Panc1 (cell line): ENCODE measurements at regions not wholly inside any gene's neighbourhood (a gene's known extent, or its start where the extent isn't known, plus 50 kb on each side); places are given as distances from the start of the nearest gene placed in this dataset.

Source experiments
- CTCF ChIP-seq: fragments of 450-650 bp; IDR thresholded peaks from 2 replicates; pipeline ENCODE4 v1.5.1; 2017; ENCODE audit warnings: mild to moderate bottlenecking
- POLR2AphosphoS5 ChIP-seq: IDR thresholded peaks from 2 replicates; pipeline ENCODE4 v1.6.1; 2012; ENCODE audit warnings: mild to moderate bottlenecking, low read depth, low read length, moderate library complexity
- SIN3A ChIP-seq: IDR thresholded peaks from 2 replicates; pipeline ENCODE4 v1.6.1; 2012; ENCODE audit warnings: low read depth, mild to moderate bottlenecking, low read length, moderate library complexity, borderline replicate concordance; ENCODE audit not compliant: insufficient read depth
- TCF7L2 ChIP-seq: IDR thresholded peaks from 2 replicates; pipeline ENCODE4 v1.6.1; 2011; ENCODE audit warnings: mild to moderate bottlenecking, low read depth, low read length, inconsistent platforms

GRCh38 chr2:16019617-16020351 is 79.4 kb downstream of the MYCN start:
- TF ChIP-seq CTCF = no peak
- TF ChIP-seq TCF7L2 = no peak
- no peak for TF ChIP-seq SIN3A
- no peak for TF ChIP-seq POLR2AphosphoS5
